ENCODE measurements at regions not wholly inside any gene's neighbourhood (a gene's known extent, or its start where the extent isn't known, plus 50 kb on each side); places are given as distances from the start of the nearest gene placed in this dataset.

- no peak for TF ChIP-seq CTCF (IDR thresholded peaks at IDR 0.05)
- no peak for TF ChIP-seq POLR2A (IDR thresholded peaks at IDR 0.05)
Measured at GRCh38 chr6:74093361-74093760, 397.4 kb downstream of the CD109 start.

Measured in uterus (tissue), 2 donors.